ENCODE measurements at regions not wholly inside any gene's neighbourhood (a gene's known extent, or its start where the extent isn't known, plus 50 kb on each side); places are given as distances from the start of the nearest gene placed in this dataset.

DNA sequence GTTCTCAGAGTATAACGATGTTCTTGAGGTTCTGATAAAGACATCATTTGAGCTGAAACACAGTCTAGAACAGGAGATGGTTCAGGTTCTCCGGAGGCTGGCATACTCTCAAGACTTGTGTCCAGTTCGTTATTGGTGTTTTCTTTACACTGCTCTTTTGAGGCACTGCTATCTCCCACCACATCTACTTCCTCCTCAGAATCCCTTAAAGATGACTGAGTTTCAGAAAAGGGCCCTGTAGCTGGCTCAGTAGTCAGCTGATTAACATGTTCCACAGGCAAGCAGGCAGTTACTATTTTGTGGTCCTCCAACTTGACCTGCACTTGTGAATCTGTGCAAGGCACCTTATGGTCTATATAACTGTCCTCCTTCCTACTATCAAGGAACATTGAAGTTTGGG lies 50.2 kb downstream of the ZZZ3 start:
- H4K20me1 ChIP-seq, result peaks cover 0 to 33% (median 0%) of the 10 kb centered on the region in 11 experiments; a peak in 3 of 22 replicates
- H3K4me2 ChIP-seq, result peak overlapping the region in 2 of 11 experiments; percentile 49 to 62; a peak in 4 of 22 replicates
- H3K9me3 ChIP-seq (replicated peaks in 1 of 11), result no peaks in the 10 kb centered on the region
- no peak for TF ChIP-seq Cebpa-rat (IDR thresholded peaks at IDR 0.05)
- H3K27ac ChIP-seq, result peak overlapping the region in 3 of 11 experiments; percentile 34 to 64 (median 63); a peak in 4 of 22 replicates
- H3K4me3 ChIP-seq, result no peak overlapping the region
- peaks cover 64 to 99% (median 87%) of the 10 kb centered on the region in 11 experiments for H3K36me3 ChIP-seq
- H3K9ac ChIP-seq, result no peak overlapping the region; a peak in 1 of 22 replicates
- no peaks in the 10 kb centered on the region for H3K27me3 ChIP-seq
- H3K4me1 ChIP-seq, result peaks cover 0 to 25% (median 0%) of the 10 kb centered on the region in 10 experiments; a peak in 5 of 20 replicates

DNA sequence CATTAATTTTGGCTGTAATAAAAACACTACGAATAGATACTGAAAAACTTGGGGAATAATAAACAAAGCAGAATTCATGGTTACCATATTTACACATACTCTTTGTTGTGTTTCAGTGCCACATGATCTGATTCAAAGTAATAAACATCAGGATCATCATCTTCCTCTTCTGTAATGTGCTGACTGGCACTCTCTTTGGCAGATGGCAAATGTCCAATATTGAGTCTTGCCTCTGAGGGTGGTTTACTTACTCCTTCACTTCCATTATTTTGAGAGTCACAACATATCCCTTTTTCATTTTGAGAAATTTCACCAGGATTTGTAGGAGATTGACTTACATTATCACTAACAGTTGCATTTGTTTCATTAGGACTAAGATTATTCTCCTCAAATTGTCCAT lies 50.7 kb downstream of the ZZZ3 start:
- Histone ChIP-seq H3K27ac (peak overlapping the region in 3 of 11 experiments; percentile 34 to 64 (median 63); a peak in 5 of 22 replicates), H4K20me1 (peaks cover 0 to 32% (median 0%) of the 10 kb centered on the region in 11 experiments; a peak in 3 of 22 replicates), H3K4me1 (peaks cover 0 to 25% (median 0%) of the 10 kb centered on the region in 10 experiments; a peak in 5 of 20 replicates), H3K4me2 (peak overlapping the region in 2 of 11 experiments; percentile 49 to 62; a peak in 4 of 22 replicates), H3K4me3 (no peak overlapping the region), H3K36me3 (peaks cover 64 to 99% (median 88%) of the 10 kb centered on the region in 11 experiments), H3K9ac (no peak overlapping the region; a peak in 1 of 22 replicates), H3K27me3 (no peaks in the 10 kb centered on the region), H3K9me3 (replicated peaks in 1 of 11) (no peaks in the 10 kb centered on the region)
- no peak for TF ChIP-seq Cebpa-rat (IDR thresholded peaks at IDR 0.05)

DNA sequence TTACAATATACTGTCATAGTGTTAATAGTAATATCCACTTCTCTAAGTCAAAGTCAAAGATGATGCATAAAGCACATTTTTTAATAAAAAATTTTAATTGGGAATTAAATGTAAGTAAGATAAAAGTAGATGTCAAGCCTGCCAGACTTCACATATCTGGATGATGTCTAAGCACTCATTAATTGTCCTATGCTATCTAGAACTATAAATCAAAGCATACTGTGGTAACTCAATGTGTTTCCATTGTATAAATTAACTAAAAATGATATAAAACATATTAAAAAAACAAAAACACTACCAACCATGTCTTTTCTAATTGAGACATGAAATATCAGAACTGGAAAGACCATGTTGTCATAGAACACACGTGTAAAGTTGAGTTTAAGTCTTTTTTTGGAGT lies 51.2 kb downstream of the ZZZ3 start:
- Histone ChIP-seq H3K4me1 (peaks cover 0 to 25% (median 0%) of the 10 kb centered on the region in 10 experiments; a peak in 5 of 20 replicates), H3K4me3 (no peak overlapping the region), H3K9me3 (replicated peaks in 1 of 11) (peaks cover 0 to 4% (median 0%) of the 10 kb centered on the region in 11 experiments; a peak in 2 of 22 replicates), H3K27me3 (no peaks in the 10 kb centered on the region), H3K4me2 (peak overlapping the region in 2 of 11 experiments; percentile 49 to 62; a peak in 3 of 22 replicates), H4K20me1 (peaks cover 0 to 32% (median 0%) of the 10 kb centered on the region in 11 experiments; a peak in 2 of 22 replicates), H3K9ac (no peak overlapping the region), H3K36me3 (peaks cover 64 to 99% (median 88%) of the 10 kb centered on the region in 11 experiments), H3K27ac (peak overlapping the region in 3 of 11 experiments; percentile 34 to 64 (median 63); a peak in 5 of 22 replicates)
- no peak for TF ChIP-seq Cebpa-rat (IDR thresholded peaks at IDR 0.05)

- Histone ChIP-seq H4K20me1 (peaks cover 0 to 27% (median 0%) of the 10 kb centered on the region in 11 experiments; a peak in 2 of 22 replicates), H3K9me3 (replicated peaks in 1 of 11) (peaks cover 0 to 5% (median 0%) of the 10 kb centered on the region in 11 experiments; a peak in 2 of 22 replicates), H3K27me3 (no peaks in the 10 kb centered on the region), H3K9ac (no peak overlapping the region), H3K4me3 (no peak overlapping the region), H3K27ac (no peak overlapping the region), H3K36me3 (peaks cover 63 to 100% (median 88%) of the 10 kb centered on the region in 11 experiments), H3K4me1 (peaks cover 0 to 32% (median 0%) of the 10 kb centered on the region in 10 experiments; a peak in 5 of 20 replicates), H3K4me2 (no peak overlapping the region)
- no peak for TF ChIP-seq Cebpa-rat (IDR thresholded peaks at IDR 0.05)
These were observed 54.4 kb downstream of the ZZZ3 start for GRCh38 chr1:77627978-77628570.

DNA sequence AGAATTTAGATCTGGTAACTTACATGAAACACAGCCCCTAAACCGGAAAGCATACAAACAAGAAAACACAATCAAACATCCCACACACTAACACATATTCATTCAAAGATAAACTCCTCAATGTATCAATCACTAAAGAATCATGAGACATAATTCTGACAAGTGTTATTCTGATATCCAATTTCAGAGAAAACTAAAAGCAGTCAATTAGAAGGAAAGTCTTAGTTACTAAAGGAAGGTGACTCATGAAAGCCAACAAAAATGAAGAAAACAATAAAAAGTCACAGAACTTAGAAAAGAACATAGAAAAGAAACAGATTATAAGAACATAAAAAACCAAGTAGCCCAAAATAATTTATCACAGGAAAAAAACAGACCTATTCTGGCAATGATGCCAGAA lies 57.2 kb downstream of the ZZZ3 start:
- Histone ChIP-seq H3K4me3 (no peak overlapping the region), H3K27ac (no peak overlapping the region), H3K27me3 (no peaks in the 10 kb centered on the region), H3K4me1 (peaks cover 5 to 24% (median 10%) of the 10 kb centered on the region in 10 experiments), H3K9ac (no peak overlapping the region), H3K9me3 (replicated peaks in 1 of 11) (peaks cover 0 to 17% (median 10%) of the 10 kb centered on the region in 11 experiments; a peak in 12 of 22 replicates), H3K4me2 (no peak overlapping the region), H4K20me1 (peaks cover 0 to 16% (median 0%) of the 10 kb centered on the region in 11 experiments; a peak in 3 of 22 replicates), H3K36me3 (peaks cover 67 to 96% (median 80%) of the 10 kb centered on the region in 11 experiments)
- TF ChIP-seq Cebpa-rat (IDR thresholded peaks at IDR 0.05), result no peak

DNA sequence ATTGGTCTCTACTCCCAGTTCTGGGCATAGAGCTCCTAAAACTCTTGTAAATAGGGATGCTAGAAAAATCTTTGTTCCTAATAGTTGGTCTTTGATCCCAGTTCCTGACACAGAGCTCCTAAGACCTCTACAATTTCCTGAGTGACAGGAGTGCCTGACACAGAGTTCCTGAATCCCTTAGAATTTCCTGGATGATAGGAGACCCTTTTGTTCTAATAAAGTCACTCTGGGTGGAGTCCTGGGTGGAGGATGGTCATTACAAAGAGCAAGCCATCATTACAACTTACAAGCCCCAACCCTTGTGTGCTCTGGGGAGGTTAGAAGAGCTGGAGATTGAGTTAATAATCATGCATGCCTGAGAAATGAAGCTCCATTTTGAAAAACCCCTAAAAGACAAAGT lies 58.4 kb downstream of the ZZZ3 start:
- Histone ChIP-seq H3K4me2 (no peak overlapping the region), H3K4me1 (peaks cover 5 to 30% (median 12%) of the 10 kb centered on the region in 10 experiments), H3K9me3 (replicated peaks in 1 of 11) (peaks cover 0 to 17% (median 10%) of the 10 kb centered on the region in 11 experiments; a peak in 12 of 22 replicates), H3K9ac (no peak overlapping the region), H3K27me3 (no peaks in the 10 kb centered on the region), H4K20me1 (peaks cover 0 to 9% (median 0%) of the 10 kb centered on the region in 11 experiments; a peak in 1 of 22 replicates), H3K36me3 (peaks cover 57 to 90% (median 69%) of the 10 kb centered on the region in 11 experiments), H3K4me3 (no peak overlapping the region), H3K27ac (no peak overlapping the region)
- no peak for TF ChIP-seq Cebpa-rat (IDR thresholded peaks at IDR 0.05)

GRCh38 chr1:77623066-77623465 lies 59.4 kb downstream of the ZZZ3 start:
- Histone ChIP-seq H3K27me3 (no peaks in the 10 kb centered on the region), H3K4me3 (no peak overlapping the region), H3K36me3 (peaks cover 51 to 90% (median 64%) of the 10 kb centered on the region in 11 experiments), H3K9me3 (replicated peaks in 1 of 11) (peaks cover 0 to 17% (median 10%) of the 10 kb centered on the region in 11 experiments; a peak in 12 of 22 replicates), H3K4me2 (peak overlapping the region in 1 of 11 experiments; percentile 10; a peak in 2 of 22 replicates), H3K27ac (no peak overlapping the region), H4K20me1 (peaks cover 0 to 4% (median 0%) of the 10 kb centered on the region in 11 experiments; a peak in 1 of 22 replicates), H3K9ac (no peak overlapping the region), H3K4me1 (peaks cover 5 to 36% (median 12%) of the 10 kb centered on the region in 10 experiments)
- TF ChIP-seq Cebpa-rat (IDR thresholded peaks at IDR 0.05), result no peak

DNA sequence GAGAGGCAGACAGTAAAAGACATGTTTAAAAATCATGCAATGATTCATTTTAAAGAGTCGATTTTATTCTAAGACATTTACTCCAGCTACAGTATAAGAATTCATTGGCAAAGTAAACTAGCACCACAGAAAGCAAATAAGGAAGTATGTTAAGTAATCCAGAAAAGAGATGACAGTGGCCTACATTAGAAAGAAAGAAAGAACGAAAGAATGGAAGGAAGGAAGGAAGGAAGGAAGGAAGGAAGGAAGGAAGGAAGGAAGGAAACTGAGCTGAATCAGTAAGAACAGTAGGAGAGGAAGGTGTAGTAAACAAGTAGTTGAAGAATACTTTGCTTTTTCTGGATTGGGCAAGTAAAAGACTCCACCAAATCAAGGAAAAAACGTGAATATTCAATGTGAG lies 62.2 kb downstream of the ZZZ3 start:
- H3K4me1 ChIP-seq, result peaks cover 5 to 36% (median 12%) of the 10 kb centered on the region in 10 experiments
- H3K4me3 ChIP-seq, result no peak overlapping the region
- H3K36me3 ChIP-seq, result peaks cover 40 to 90% (median 64%) of the 10 kb centered on the region in 11 experiments
- H3K27ac ChIP-seq, result peak overlapping the region in 2 of 11 experiments; percentile 0 to 36; a peak in 4 of 22 replicates
- peaks cover 0 to 4% (median 0%) of the 10 kb centered on the region in 11 experiments; a peak in 1 of 22 replicates for H4K20me1 ChIP-seq
- no peak overlapping the region for H3K9ac ChIP-seq
- H3K27me3 ChIP-seq, result no peaks in the 10 kb centered on the region
- no peak for TF ChIP-seq Cebpa-rat (IDR thresholded peaks at IDR 0.05)
- H3K9me3 ChIP-seq (replicated peaks in 1 of 11), result peaks cover 0 to 17% (median 7%) of the 10 kb centered on the region in 11 experiments; a peak in 10 of 22 replicates
- H3K4me2 ChIP-seq, result peak overlapping the region; percentile 9 to 54 (median 35); a peak in 18 of 22 replicates

GRCh38 chr1:77614037-77614436 lies 68.4 kb downstream of the ZZZ3 start:
- no peaks in the 10 kb centered on the region; a peak in 1 of 22 replicates for H4K20me1 ChIP-seq
- no peak overlapping the region for H3K4me2 ChIP-seq
- H3K27ac ChIP-seq, result no peak overlapping the region
- no peak for TF ChIP-seq Cebpa-rat (IDR thresholded peaks at IDR 0.05)
- peaks cover 27 to 37% (median 32%) of the 10 kb centered on the region in 11 experiments for H3K9me3 ChIP-seq (replicated peaks in 1 of 11)
- no peak overlapping the region for H3K9ac ChIP-seq
- no peaks in the 10 kb centered on the region for H3K27me3 ChIP-seq
- peaks cover 39 to 94% (median 61%) of the 10 kb centered on the region in 11 experiments for H3K36me3 ChIP-seq
- peaks cover 0 to 5% (median 0%) of the 10 kb centered on the region in 10 experiments; a peak in 2 of 20 replicates for H3K4me1 ChIP-seq
- H3K4me3 ChIP-seq, result no peak overlapping the region

Data from BLaER1 treated with 17β-estradiol and CSF1 and Interleukin-3, amounts not matched to agents 10 nM and 100 nM (cell line).